ENCODE measurements at regions not wholly inside any gene's neighbourhood (a gene's known extent, or its start where the extent isn't known, plus 50 kb on each side); places are given as distances from the start of the nearest gene placed in this dataset.
"Not testable (repeated sequence)": the region's sequence is repeated elsewhere in the genome, so short reads cannot be mapped to it uniquely, and the experiment has no call there.

DNA sequence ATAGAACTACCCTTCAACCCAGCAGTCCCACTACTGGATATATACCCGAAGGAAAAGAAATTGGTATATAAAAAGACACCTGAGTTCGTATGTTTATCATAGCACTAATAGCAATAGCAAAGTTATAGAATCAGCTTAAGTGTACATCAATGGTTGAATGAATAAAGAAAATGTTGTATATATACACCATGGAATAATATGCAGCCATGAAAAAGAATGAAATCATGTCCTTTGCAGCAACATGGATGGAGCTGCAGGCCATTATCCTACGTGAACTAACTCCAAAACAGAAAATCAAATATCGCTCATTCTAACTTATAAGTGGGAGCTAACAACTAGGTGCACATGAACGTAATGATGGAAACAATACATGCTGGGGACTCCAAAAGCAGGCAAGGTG is 143.5 kb upstream of the GK2 start:
- Histone ChIP-seq H3K27me3 (ENCODE audit: control insufficient read depth in 2 of 2, insufficient read depth in 1 of 2, low read length in 1 of 2) (no peaks in the 10 kb centered on the region), H3K36me3 (ENCODE audit: control insufficient read depth in 2 of 2, insufficient read depth in 2 of 2, low read length in 1 of 2) (no peaks in the 10 kb centered on the region), H3K4me1 (ENCODE audit: control insufficient read depth in 2 of 2, insufficient read depth in 2 of 2, low read length in 2 of 2) (no peaks in the 10 kb centered on the region), H3K9me3 (ENCODE audit: control insufficient read depth in 2 of 2, insufficient read depth in 1 of 2, low read length in 1 of 2) (no peaks in the 10 kb centered on the region), H3K4me3 (ENCODE audit: low read length in 2 of 2) (no peak overlapping the region), H3K27ac (ENCODE audit: low read depth in 1 of 2, low read length in 1 of 2) (no peak overlapping the region)
- no peak for DNase-seq (ENCODE audit: low read depth in 6 of 9, low spot score in 9 of 9)
- WGBS = 58% methylated on average over 5 of the region's 5 CpGs

DNA sequence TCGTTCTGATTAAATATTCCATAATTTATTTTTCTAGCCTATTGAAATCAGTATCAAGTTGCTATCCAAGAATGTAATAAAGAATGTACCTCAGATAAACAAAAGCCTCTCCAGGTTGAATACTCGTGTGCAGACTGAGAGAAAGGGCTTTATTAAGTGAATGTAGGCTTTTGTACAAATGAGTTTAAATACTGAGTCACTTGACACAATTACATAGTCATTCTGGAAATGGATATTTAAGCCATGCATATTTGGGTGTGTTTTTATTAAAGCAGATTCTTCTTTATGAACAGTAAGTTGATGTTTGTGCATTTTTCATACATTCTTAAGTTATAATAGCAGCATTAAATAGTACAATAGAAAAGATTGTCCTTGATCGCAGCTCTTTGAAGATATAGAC is 139.8 kb upstream of the GK2 start:
- Histone ChIP-seq H3K27me3 (ENCODE audit: control insufficient read depth in 2 of 2, insufficient read depth in 1 of 2, low read length in 1 of 2) (no peaks in the 10 kb centered on the region), H3K36me3 (ENCODE audit: control insufficient read depth in 2 of 2, insufficient read depth in 2 of 2, low read length in 1 of 2) (no peaks in the 10 kb centered on the region), H3K4me3 (ENCODE audit: low read length in 2 of 2) (no peak overlapping the region), H3K4me1 (ENCODE audit: control insufficient read depth in 2 of 2, insufficient read depth in 2 of 2, low read length in 2 of 2) (no peaks in the 10 kb centered on the region), H3K27ac (ENCODE audit: low read depth in 1 of 2, low read length in 1 of 2) (no peak overlapping the region), H3K9me3 (ENCODE audit: control insufficient read depth in 2 of 2, insufficient read depth in 1 of 2, low read length in 1 of 2) (no peaks in the 10 kb centered on the region)
- DNase-seq (ENCODE audit: low read depth in 6 of 9, low spot score in 9 of 9) = no peak
- WGBS = 91% methylated on average over 3 of the region's 3 CpGs

DNA sequence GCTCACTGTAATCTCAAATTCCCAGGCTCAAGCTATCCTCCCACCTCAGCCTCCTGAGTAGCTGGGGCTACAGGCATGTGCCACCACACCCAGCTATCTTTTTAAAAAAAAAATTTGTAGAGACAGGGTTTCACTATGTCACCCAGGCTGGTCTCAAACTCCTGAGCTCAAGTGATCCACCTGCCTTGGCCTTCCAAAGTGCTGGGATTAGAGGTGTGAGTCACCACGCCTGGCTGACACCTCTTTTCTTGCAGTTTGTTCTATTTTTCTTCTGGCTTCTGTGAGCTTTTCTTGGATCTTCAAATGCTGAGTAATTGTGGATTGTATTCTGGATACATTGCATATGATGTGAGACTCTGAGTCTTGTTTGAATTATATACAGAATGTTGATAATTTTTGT is 137.3 kb upstream of the GK2 start:
- not testable (repeated sequence) for H3K9me3 ChIP-seq (ENCODE audit: control insufficient read depth in 2 of 2, insufficient read depth in 1 of 2, low read length in 1 of 2); DNase-seq (ENCODE audit: low read depth in 6 of 9, low spot score in 9 of 9); H3K36me3 ChIP-seq (ENCODE audit: control insufficient read depth in 2 of 2, insufficient read depth in 2 of 2, low read length in 1 of 2); H3K4me3 ChIP-seq (ENCODE audit: low read length in 2 of 2); H3K4me1 ChIP-seq (ENCODE audit: control insufficient read depth in 2 of 2, insufficient read depth in 2 of 2, low read length in 2 of 2); H3K27ac ChIP-seq (ENCODE audit: low read depth in 1 of 2, low read length in 1 of 2); H3K27me3 ChIP-seq (ENCODE audit: control insufficient read depth in 2 of 2, insufficient read depth in 1 of 2, low read length in 1 of 2)
- 89% methylated on average over 1 of the region's 1 CpG for WGBS

DNA sequence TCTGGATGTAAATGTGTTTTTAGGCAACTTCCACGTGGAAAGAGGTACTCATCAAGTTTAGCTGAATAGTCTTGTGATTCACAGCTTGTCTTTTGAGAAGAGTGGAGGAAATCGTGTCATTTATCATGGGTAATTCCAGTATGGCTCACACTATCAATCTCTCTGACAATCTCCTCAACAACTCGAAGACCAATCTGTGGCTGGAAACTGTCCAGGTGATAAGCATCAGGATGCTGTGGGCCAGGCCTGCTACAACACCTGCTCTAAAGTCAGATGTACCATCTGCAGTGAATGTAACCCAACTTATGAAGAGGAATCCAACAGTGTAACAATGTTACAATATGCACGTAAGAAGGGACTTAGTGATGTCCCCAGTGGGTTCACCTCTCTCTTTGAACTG is 132.1 kb upstream of the GK2 start:
- no peaks in the 10 kb centered on the region for H3K4me1 ChIP-seq (ENCODE audit: control insufficient read depth in 2 of 2, insufficient read depth in 2 of 2, low read length in 2 of 2)
- no peak for DNase-seq (ENCODE audit: low read depth in 6 of 9, low spot score in 9 of 9)
- H3K27me3 ChIP-seq (ENCODE audit: control insufficient read depth in 2 of 2, insufficient read depth in 1 of 2, low read length in 1 of 2) = no peaks in the 10 kb centered on the region
- no peaks in the 10 kb centered on the region for H3K36me3 ChIP-seq (ENCODE audit: control insufficient read depth in 2 of 2, insufficient read depth in 2 of 2, low read length in 1 of 2)
- H3K27ac ChIP-seq (ENCODE audit: low read depth in 1 of 2, low read length in 1 of 2) = no peak overlapping the region
- no peaks in the 10 kb centered on the region for H3K9me3 ChIP-seq (ENCODE audit: control insufficient read depth in 2 of 2, insufficient read depth in 1 of 2, low read length in 1 of 2)
- 36% methylated on average over 4 of the region's 4 CpGs for WGBS
- no peak overlapping the region for H3K4me3 ChIP-seq (ENCODE audit: low read length in 2 of 2)

DNA sequence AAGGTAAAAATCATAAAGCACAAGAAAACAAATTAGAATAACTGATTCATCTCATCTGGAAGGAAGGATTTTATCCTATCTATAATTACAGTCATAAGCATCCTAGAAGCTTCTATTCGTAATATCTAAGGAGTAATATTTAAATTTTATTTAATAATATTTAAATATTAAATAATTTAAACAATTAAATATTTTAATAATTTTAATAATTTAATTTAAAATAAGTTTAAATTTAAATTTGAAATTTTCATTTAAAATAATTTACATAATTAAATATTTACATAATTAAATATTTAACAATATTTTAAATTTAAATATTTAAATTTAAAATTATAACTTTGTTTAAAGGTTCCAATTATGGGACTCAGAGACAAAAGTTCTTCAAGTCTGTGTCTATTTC is 127.5 kb upstream of the GK2 start:
- no peak overlapping the region for H3K4me3 ChIP-seq (ENCODE audit: low read length in 2 of 2)
- 94% methylated on average over 1 of the region's 1 CpG for WGBS
- H3K27ac ChIP-seq (ENCODE audit: low read depth in 1 of 2, low read length in 1 of 2) = no peak overlapping the region
- no peak for DNase-seq (ENCODE audit: low read depth in 6 of 9, low spot score in 9 of 9)
- H3K9me3 ChIP-seq (ENCODE audit: control insufficient read depth in 2 of 2, insufficient read depth in 1 of 2, low read length in 1 of 2) = no peaks in the 10 kb centered on the region
- H3K4me1 ChIP-seq (ENCODE audit: control insufficient read depth in 2 of 2, insufficient read depth in 2 of 2, low read length in 2 of 2) = no peaks in the 10 kb centered on the region
- H3K36me3 ChIP-seq (ENCODE audit: control insufficient read depth in 2 of 2, insufficient read depth in 2 of 2, low read length in 1 of 2) = no peaks in the 10 kb centered on the region
- H3K27me3 ChIP-seq (ENCODE audit: control insufficient read depth in 2 of 2, insufficient read depth in 1 of 2, low read length in 1 of 2) = no peaks in the 10 kb centered on the region

DNA sequence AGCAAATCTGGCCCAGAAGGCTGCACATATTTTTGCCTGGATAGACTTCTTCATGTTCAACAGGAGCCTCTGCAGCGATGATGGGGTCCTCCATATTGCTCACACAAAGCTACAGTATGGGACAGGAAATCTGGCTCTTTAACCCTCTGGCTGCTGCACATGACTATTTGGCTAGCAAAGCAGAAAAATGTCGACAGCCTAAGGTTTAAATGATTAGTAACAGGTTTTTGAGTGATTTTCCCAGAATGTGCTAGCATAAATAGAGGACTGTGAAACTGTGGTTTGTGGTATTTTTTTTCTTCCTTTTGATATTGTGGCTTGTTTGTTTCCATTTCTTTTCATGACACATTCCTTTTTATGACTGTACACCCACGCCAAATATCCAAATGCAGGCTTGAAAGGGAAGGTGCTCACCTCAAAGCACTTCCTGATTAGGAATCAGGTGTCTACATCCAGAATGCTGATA is 120.2 kb upstream of the GK2 start:
- no peaks in the 10 kb centered on the region for H3K27me3 ChIP-seq (ENCODE audit: control insufficient read depth in 2 of 2, insufficient read depth in 1 of 2, low read length in 1 of 2)
- DNase-seq (ENCODE audit: low read depth in 6 of 9, low spot score in 9 of 9) = peak in 2 of 9 donors; percentile 6 to 34
- 12% methylated on average over 3 of the region's 3 CpGs for WGBS

DNA sequence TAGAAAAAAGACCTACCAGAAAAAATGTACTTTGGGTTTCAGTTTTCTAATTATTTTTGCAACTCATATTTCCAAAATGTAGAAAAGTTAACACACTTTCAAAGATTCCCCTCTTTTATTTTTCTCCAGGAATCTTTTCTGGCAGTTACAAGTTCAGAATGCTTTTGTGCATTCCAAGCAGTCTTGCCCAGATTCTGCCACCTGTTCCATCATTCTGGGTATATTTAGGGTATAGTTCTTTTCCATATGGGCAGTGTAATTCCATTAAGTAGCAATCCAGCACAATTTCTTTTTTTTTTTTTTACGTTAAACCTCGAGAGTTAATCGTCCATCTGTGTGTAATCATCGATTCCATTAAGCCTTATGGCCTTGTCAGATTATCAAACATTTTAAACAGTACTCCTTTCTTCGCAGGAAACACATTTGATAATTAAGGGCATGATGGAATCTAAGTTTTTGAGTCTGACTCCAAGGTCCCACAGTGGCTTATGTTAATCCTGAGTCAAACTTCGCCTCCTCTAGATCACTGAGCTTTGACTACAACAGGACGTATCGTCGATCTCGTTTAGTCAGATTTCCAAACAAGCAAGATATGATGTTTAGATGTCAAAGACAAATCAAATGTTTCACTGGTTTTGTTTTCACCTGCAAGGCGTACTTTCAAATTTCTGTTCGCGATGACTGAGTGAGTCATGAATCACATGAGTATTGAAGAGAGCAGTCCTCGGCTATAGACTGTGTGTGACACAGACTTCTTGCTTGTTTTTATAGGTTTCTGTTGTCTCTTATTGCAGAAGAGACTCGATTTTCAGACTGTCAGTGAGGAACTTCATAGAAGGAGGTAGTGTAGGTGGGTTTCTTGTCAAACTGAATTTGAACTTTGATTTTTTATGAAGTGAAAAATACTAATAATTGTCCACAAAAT is 118.9 kb upstream of the GK2 start:
- 96% methylated on average over 15 of the region's 15 CpGs for WGBS
- H3K36me3 ChIP-seq (ENCODE audit: control insufficient read depth in 2 of 2, insufficient read depth in 2 of 2, low read length in 1 of 2) = no peaks in the 10 kb centered on the region
- H3K27ac ChIP-seq (ENCODE audit: low read depth in 1 of 2, low read length in 1 of 2) = no peak overlapping the region
- H3K9me3 ChIP-seq (ENCODE audit: control insufficient read depth in 2 of 2, insufficient read depth in 1 of 2, low read length in 1 of 2) = no peaks in the 10 kb centered on the region
- DNase-seq (ENCODE audit: low read depth in 6 of 9, low spot score in 9 of 9) = no peak
- no peak overlapping the region for H3K4me3 ChIP-seq (ENCODE audit: low read length in 2 of 2)
- H3K27me3 ChIP-seq (ENCODE audit: control insufficient read depth in 2 of 2, insufficient read depth in 1 of 2, low read length in 1 of 2) = no peaks in the 10 kb centered on the region
- H3K4me1 ChIP-seq (ENCODE audit: control insufficient read depth in 2 of 2, insufficient read depth in 2 of 2, low read length in 2 of 2) = no peaks in the 10 kb centered on the region

More for the DNA sequence above, 120.2 kb upstream of the GK2 start:
- H3K27ac ChIP-seq (ENCODE audit: low read depth in 1 of 2, low read length in 1 of 2) = no peak overlapping the region
- H3K36me3 ChIP-seq (ENCODE audit: control insufficient read depth in 2 of 2, insufficient read depth in 2 of 2, low read length in 1 of 2) = no peaks in the 10 kb centered on the region
- H3K4me3 ChIP-seq (ENCODE audit: low read length in 2 of 2) = no peak overlapping the region
- H3K9me3 ChIP-seq (ENCODE audit: control insufficient read depth in 2 of 2, insufficient read depth in 1 of 2, low read length in 1 of 2) = no peaks in the 10 kb centered on the region
- no peaks in the 10 kb centered on the region for H3K4me1 ChIP-seq (ENCODE audit: control insufficient read depth in 2 of 2, insufficient read depth in 2 of 2, low read length in 2 of 2)

DNA sequence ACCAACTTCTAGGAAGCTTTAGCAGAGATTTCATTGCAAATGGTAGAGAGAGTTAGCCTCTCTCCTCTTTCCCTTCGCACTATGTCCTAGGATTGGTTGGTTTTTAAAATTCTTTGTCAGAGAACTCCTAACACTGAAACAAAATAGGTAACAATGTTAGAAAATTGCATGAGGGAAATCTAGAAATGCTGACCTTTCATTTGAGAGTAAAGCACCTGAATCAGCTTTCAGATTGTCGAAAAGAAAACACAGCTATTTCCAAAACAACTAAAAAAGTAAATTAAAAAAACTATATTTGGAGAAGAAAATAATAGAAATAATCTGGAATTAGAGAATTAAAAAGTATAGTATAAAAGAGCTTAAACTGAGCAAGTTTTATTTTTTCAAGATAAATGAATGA is 108.1 kb upstream of the GK2 start:
- Histone ChIP-seq H3K4me1 (ENCODE audit: control insufficient read depth in 2 of 2, insufficient read depth in 2 of 2, low read length in 2 of 2) (peaks cover 0 to 3% of the 10 kb centered on the region in 2 donors), H3K9me3 (ENCODE audit: control insufficient read depth in 2 of 2, insufficient read depth in 1 of 2, low read length in 1 of 2) (no peaks in the 10 kb centered on the region), H3K27me3 (ENCODE audit: control insufficient read depth in 2 of 2, insufficient read depth in 1 of 2, low read length in 1 of 2) (no peaks in the 10 kb centered on the region), H3K27ac (ENCODE audit: low read depth in 1 of 2, low read length in 1 of 2) (no peak overlapping the region), H3K4me3 (ENCODE audit: low read length in 2 of 2) (no peak overlapping the region), H3K36me3 (ENCODE audit: control insufficient read depth in 2 of 2, insufficient read depth in 2 of 2, low read length in 1 of 2) (no peaks in the 10 kb centered on the region)
- DNase-seq (ENCODE audit: low read depth in 6 of 9, low spot score in 9 of 9) = no peak
- WGBS = 98% methylated on average over 2 of the region's 2 CpGs

DNA sequence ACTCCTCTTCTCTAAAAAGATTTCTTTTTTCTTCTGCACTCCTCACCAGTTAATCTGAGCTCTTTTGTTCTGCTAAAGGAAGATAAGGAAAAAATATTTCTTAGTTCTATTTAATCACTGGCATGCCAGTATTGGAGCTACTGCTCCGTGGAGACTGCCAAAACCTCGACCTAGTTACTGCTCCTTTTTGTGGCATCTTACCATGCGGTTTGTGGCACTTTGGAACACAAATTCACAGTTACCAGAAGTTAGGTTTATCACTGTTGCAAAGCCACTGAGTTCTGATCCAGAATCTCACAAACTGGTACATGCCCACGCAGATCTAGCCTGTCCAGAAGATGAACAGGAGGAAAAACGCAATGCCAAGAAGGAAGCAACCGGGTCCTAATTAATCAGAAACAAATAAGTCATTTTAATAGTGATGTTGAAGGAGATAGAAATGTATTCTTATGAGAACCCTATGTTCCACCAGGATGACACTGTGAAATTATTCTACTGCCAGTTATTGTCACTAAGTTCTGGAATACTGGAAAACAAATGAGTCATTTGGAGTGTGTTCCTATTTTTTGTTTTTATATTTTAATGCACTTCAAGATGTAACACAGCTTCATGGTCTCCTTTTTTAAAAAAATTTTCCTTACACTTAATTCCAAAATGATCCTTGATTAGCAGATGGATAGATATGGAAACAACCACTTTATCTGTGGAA is 106.7 kb upstream of the GK2 start:
- Histone ChIP-seq H3K36me3 (ENCODE audit: control insufficient read depth in 2 of 2, insufficient read depth in 2 of 2, low read length in 1 of 2) (no peaks in the 10 kb centered on the region), H3K9me3 (ENCODE audit: control insufficient read depth in 2 of 2, insufficient read depth in 1 of 2, low read length in 1 of 2) (no peaks in the 10 kb centered on the region), H3K27me3 (ENCODE audit: control insufficient read depth in 2 of 2, insufficient read depth in 1 of 2, low read length in 1 of 2) (no peaks in the 10 kb centered on the region), H3K4me3 (ENCODE audit: low read length in 2 of 2) (no peak overlapping the region), H3K4me1 (ENCODE audit: control insufficient read depth in 2 of 2, insufficient read depth in 2 of 2, low read length in 2 of 2) (peaks cover 0 to 3% of the 10 kb centered on the region in 2 donors), H3K27ac (ENCODE audit: low read depth in 1 of 2, low read length in 1 of 2) (no peak overlapping the region)
- DNase-seq (ENCODE audit: low read depth in 6 of 9, low spot score in 9 of 9) = peak in 1 of 9 donors; percentile 21
- WGBS = 56% methylated on average over 6 of the region's 6 CpGs
